HG03025 (cell line): ENCODE measurements at regions not wholly inside any gene's neighbourhood (a gene's known extent, or its start where the extent isn't known, plus 50 kb on each side); places are given as distances from the start of the nearest gene placed in this dataset.

ENCODE experiments used
- ATAC-seq: cut with Tn5 transposase; IDR thresholded peaks from one replicate; pipeline ENCODE4 v1.9.1; 2021; ENCODE audit warnings: mild to moderate bottlenecking, moderate library complexity; ENCODE audit not compliant: unreplicated experiment, low FRiP score

- ATAC-seq, result no peak
Observed at GRCh38 chr4:176843710-176844109, 51.0 kb upstream of the VEGFC start.

GRCh38 chr4:176844448-176844847 lies 51.7 kb upstream of the VEGFC start:
- no peak for ATAC-seq

- ATAC-seq, result no peak
Observed at GRCh38 chr4:176845636-176846035, 52.9 kb upstream of the VEGFC start.

- ATAC-seq, result no peak
Observed at GRCh38 chr4:176849076-176849475, 56.4 kb upstream of the VEGFC start.

GRCh38 chr4:176850436-176850835 lies 57.7 kb upstream of the VEGFC start:
- ATAC-seq, result no peak

- no peak for ATAC-seq
Observed at GRCh38 chr4:176856421-176856820, 63.7 kb upstream of the VEGFC start.

GRCh38 chr4:176858839-176859238 lies 66.1 kb upstream of the VEGFC start:
- ATAC-seq, result no peak

GRCh38 chr4:176864238-176864637 lies 71.5 kb upstream of the VEGFC start:
- no peak for ATAC-seq

- no peak for ATAC-seq
Observed at GRCh38 chr4:176868676-176869075, 76.0 kb upstream of the VEGFC start.

- ATAC-seq, result no peak
Observed at GRCh38 chr4:176872461-176872860, 79.7 kb upstream of the VEGFC start.

- ATAC-seq, result no peak
Observed at GRCh38 chr4:176874721-176875445, 82.2 kb upstream of the VEGFC start.

GRCh38 chr4:176875446-176875930 lies 82.8 kb upstream of the VEGFC start:
- ATAC-seq, result no peak

- no peak for ATAC-seq
Observed at GRCh38 chr4:176879380-176880116, 86.8 kb upstream of the VEGFC start.

GRCh38 chr4:176882206-176882605 lies 89.5 kb upstream of the VEGFC start:
- no peak for ATAC-seq

- ATAC-seq, result no peak
Observed at GRCh38 chr4:176883108-176883550, 90.4 kb upstream of the VEGFC start.

- no peak for ATAC-seq
Observed at GRCh38 chr4:176883681-176884418, 91.1 kb upstream of the VEGFC start.

- no peak for ATAC-seq
Observed at GRCh38 chr4:176885224-176885623, 92.5 kb upstream of the VEGFC start.

- ATAC-seq, result no peak
Observed at GRCh38 chr4:176886135-176886534, 93.4 kb upstream of the VEGFC start.

GRCh38 chr4:176889776-176890175 lies 97.1 kb upstream of the VEGFC start:
- ATAC-seq, result no peak

- ATAC-seq, result no peak
Observed at GRCh38 chr4:176894498-176894897, 101.8 kb upstream of the VEGFC start.

GRCh38 chr4:176896211-176896610 lies 103.5 kb upstream of the VEGFC start:
- no peak for ATAC-seq
